ENCODE measurements at regions not wholly inside any gene's neighbourhood (a gene's known extent, or its start where the extent isn't known, plus 50 kb on each side); places are given as distances from the start of the nearest gene placed in this dataset.

DNA sequence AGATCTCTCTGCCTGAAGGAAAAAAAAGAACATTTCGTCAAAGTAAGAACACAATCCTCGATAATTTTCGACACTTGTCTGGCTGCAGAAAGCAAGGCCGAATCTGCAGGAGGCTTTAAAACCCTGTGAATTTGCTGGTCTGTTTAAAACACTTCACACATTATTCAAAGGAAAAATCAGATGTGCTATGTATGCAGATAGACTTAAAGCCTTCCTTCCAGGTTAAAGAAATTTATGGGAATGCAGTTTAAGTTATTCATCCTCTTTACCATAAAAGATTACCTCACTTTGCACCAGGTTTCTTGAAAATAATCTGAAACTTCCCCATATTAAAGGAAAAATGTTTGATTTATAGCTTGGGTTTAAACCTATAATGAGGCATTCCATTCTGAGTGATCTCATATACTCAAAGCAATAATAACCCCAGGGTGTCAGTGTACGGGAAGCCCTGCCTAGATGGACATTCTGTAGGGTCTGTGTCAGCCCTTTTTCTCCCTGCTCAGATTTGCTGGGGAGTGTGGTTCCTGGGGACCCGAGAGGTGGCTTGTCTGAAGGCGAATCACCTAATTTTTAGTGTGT is 323.5 kb upstream of the SLC24A2 start:
- Histone ChIP-seq H3K4me2 (ENCODE audit: low read length) (no peak overlapping the region), H3K9me3 (ENCODE audit: low read length) (no peaks in the 10 kb centered on the region), H2AFZ (ENCODE audit: low read length) (no peak overlapping the region), H3K27me3 (ENCODE audit: insufficient read depth, low read length) (no peaks in the 10 kb centered on the region), H3K9me2 (ENCODE audit: low read depth, low read length) (no peaks in the 10 kb centered on the region), H3K79me2 (ENCODE audit: insufficient read depth, low read length) (no peaks in the 10 kb centered on the region), H4K20me1 (ENCODE audit: insufficient read depth, low read length) (no peaks in the 10 kb centered on the region), H3K9ac (ENCODE audit: low read length) (no peak overlapping the region), H3K27ac (ENCODE audit: low read depth, low read length, poor library complexity, severe bottlenecking) (no peak overlapping the region), H3K4me3 (ENCODE audit: low read depth, low read length, poor library complexity, severe bottlenecking) (no peak overlapping the region), H3K4me1 (ENCODE audit: insufficient read depth, low read length, severe bottlenecking) (no peaks in the 10 kb centered on the region), H3F3A (ENCODE audit: insufficient read depth, low read length) (no peaks in the 10 kb centered on the region), H3K36me3 (ENCODE audit: insufficient read depth, low read length) (no peaks in the 10 kb centered on the region)
- no peak for TF ChIP-seq EZH2 (IDR thresholded peaks at IDR 0.05; ENCODE audit: borderline replicate concordance, low read length)
- TF ChIP-seq, protein P1, sequence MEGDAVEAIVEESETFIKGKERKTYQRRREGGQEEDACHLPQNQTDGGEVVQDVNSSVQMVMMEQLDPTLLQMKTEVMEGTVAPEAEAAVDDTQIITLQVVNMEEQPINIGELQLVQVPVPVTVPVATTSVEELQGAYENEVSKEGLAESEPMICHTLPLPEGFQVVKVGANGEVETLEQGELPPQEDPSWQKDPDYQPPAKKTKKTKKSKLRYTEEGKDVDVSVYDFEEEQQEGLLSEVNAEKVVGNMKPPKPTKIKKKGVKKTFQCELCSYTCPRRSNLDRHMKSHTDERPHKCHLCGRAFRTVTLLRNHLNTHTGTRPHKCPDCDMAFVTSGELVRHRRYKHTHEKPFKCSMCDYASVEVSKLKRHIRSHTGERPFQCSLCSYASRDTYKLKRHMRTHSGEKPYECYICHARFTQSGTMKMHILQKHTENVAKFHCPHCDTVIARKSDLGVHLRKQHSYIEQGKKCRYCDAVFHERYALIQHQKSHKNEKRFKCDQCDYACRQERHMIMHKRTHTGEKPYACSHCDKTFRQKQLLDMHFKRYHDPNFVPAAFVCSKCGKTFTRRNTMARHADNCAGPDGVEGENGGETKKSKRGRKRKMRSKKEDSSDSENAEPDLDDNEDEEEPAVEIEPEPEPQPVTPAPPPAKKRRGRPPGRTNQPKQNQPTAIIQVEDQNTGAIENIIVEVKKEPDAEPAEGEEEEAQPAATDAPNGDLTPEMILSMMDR (IDR thresholded peaks at IDR 0.05; ENCODE audit: low read length) = no peak

DNA sequence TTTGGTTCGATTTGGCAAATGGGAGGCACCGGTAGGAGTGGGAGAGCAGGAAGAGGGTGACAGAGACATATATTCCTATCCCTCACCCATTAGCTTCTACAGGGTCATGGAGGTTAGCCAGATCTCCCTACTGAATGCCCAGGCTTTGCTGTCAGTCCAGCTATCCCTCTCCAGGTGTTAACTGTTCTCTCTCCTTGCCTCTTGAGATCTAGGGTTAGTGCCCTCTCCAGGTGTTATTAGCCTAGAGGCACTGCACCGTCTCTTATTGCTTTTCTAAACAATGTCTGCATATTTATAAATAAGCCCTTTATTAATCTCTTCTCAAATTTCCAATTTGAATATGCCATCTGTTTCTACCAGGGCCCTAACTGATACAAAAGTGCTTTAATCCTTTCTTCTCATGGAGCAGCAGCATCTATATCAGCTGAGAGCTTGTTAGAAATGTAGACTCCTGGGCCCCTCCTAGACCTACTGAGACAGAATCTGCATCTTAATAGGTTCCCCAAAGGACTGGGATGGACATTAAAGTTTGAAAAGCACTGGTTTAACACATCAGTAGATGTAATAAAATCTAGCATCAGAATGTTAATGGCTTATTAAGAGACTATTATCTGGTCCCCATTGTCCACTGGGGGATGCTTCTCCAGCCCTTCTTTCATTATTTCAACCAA is 322.5 kb upstream of the SLC24A2 start:
- Histone ChIP-seq H3K4me3 (ENCODE audit: low read depth, low read length, poor library complexity, severe bottlenecking) (no peak overlapping the region), H4K20me1 (ENCODE audit: insufficient read depth, low read length) (no peaks in the 10 kb centered on the region), H3K27ac (ENCODE audit: low read depth, low read length, poor library complexity, severe bottlenecking) (no peak overlapping the region), H3K9me2 (ENCODE audit: low read depth, low read length) (no peaks in the 10 kb centered on the region), H3K4me2 (ENCODE audit: low read length) (no peak overlapping the region), H3K9me3 (ENCODE audit: low read length) (no peaks in the 10 kb centered on the region), H3K9ac (ENCODE audit: low read length) (no peak overlapping the region), H3K27me3 (ENCODE audit: insufficient read depth, low read length) (no peaks in the 10 kb centered on the region), H3K4me1 (ENCODE audit: insufficient read depth, low read length, severe bottlenecking) (no peaks in the 10 kb centered on the region), H3K79me2 (ENCODE audit: insufficient read depth, low read length) (no peaks in the 10 kb centered on the region), H3F3A (ENCODE audit: insufficient read depth, low read length) (no peaks in the 10 kb centered on the region), H3K36me3 (ENCODE audit: insufficient read depth, low read length) (no peaks in the 10 kb centered on the region), H2AFZ (ENCODE audit: low read length) (no peak overlapping the region)
- TF ChIP-seq, protein P1 (IDR thresholded peaks at IDR 0.05; ENCODE audit: low read length) = no peak
- TF ChIP-seq EZH2 (IDR thresholded peaks at IDR 0.05; ENCODE audit: borderline replicate concordance, low read length) = no peak

DNA sequence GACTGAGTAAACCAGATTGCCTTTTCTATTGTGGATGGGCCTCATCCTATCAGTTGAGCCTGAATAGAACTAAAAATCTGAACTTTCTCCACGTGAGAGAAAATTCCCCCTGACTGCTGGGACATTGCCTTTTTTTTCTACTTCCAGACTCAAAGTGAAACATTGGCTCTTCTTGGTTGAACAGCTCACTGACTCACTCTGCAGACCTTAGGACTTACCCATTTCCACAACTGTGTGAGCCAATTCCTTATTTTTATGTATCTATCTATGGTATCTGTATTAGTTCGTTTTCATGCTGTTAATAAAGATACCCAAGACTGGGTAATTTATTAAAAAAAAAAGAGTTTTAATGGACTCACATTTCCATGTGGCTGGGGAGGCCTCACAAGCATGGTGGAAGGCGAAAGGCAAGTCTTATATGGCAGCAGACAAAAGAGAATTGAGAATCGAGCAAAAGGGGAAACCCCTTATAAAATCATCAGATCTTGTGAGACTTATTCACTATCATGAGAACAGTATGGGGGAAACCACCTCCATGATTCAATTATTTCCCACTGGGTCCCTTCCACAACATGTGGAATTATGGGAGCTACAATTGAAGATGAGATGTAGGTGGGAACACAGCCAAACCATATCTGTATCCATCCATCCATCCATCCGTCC is 306.7 kb upstream of the SLC24A2 start:
- Histone ChIP-seq H3K4me1 (ENCODE audit: insufficient read depth, low read length, severe bottlenecking) (no peaks in the 10 kb centered on the region), H3K9ac (ENCODE audit: low read length) (no peak overlapping the region), H3K4me2 (ENCODE audit: low read length) (no peak overlapping the region), H3K27ac (ENCODE audit: low read depth, low read length, poor library complexity, severe bottlenecking) (no peak overlapping the region), H3K4me3 (ENCODE audit: low read depth, low read length, poor library complexity, severe bottlenecking) (no peak overlapping the region), H4K20me1 (ENCODE audit: insufficient read depth, low read length) (no peaks in the 10 kb centered on the region), H3F3A (ENCODE audit: insufficient read depth, low read length) (no peaks in the 10 kb centered on the region), H3K79me2 (ENCODE audit: insufficient read depth, low read length) (no peaks in the 10 kb centered on the region), H3K27me3 (ENCODE audit: insufficient read depth, low read length) (no peaks in the 10 kb centered on the region), H3K36me3 (ENCODE audit: insufficient read depth, low read length) (no peaks in the 10 kb centered on the region), H3K9me2 (ENCODE audit: low read depth, low read length) (no peaks in the 10 kb centered on the region), H3K9me3 (ENCODE audit: low read length) (no peaks in the 10 kb centered on the region), H2AFZ (ENCODE audit: low read length) (no peak overlapping the region)
- TF ChIP-seq, protein P1 (IDR thresholded peaks at IDR 0.05; ENCODE audit: low read length) = no peak
- no peak for TF ChIP-seq EZH2 (IDR thresholded peaks at IDR 0.05; ENCODE audit: borderline replicate concordance, low read length)
